ENCODE measurements at regions not wholly inside any gene's neighbourhood (a gene's known extent, or its start where the extent isn't known, plus 50 kb on each side); places are given as distances from the start of the nearest gene placed in this dataset.

- intact Hi-C loops (cut with DNase I) = no loop called here
- no peak overlapping the region for H3K4me3 ChIP-seq
- TF ChIP-seq CTCF (IDR thresholded peaks at IDR 0.05) (no peak), EP300 (IDR thresholded peaks at IDR 0.05) (no peak), POLR2AphosphoS5 (IDR thresholded peaks at IDR 0.05) (no peak), POLR2A (IDR thresholded peaks at IDR 0.05) (no peak)
- WGBS, 2 donors = 15 to 45% methylated on average over 2 of the region's 2 CpGs
- no peaks in the 10 kb centered on the region for H3K9me3 ChIP-seq
- H3K27me3 ChIP-seq = no peaks in the 10 kb centered on the region
- no peaks in the 10 kb centered on the region for H3K4me1 ChIP-seq
- no peak overlapping the region for H3K27ac ChIP-seq
- no peaks in the 10 kb centered on the region for H3K36me3 ChIP-seq
- DNase-seq = no peak
Observed at GRCh38 chrY:8809076-8809475, 528.2 kb upstream of the TSPY4 start.

DNA sequence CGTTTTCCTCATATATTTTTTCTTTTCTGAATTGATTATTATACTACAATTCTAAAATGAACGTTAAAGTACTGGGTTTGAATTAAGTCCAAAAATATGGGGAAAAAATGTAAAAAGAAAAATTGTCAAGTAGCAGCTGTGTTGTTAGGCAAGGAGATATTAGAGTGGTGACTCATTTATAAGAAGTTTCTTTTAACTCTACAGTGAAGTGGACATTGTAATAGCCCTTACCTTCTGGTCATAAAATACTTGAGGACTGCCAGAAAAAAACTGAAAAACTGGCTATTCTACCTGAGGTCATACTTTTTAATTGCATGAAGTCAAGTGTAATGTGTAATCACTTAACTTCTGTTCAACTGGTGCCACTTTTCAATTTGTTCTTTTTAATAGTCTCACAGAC lies 523.1 kb upstream of the TSPY4 start:
- intact Hi-C loops (cut with DNase I) = no loop called here
- H3K27me3 ChIP-seq = no peaks in the 10 kb centered on the region
- no peak for DNase-seq

GRCh38 chrY:8815616-8816015 lies 521.6 kb upstream of the TSPY4 start:
- Histone ChIP-seq H3K4me1 (no peaks in the 10 kb centered on the region), H3K4me3 (no peak overlapping the region), H3K36me3 (no peaks in the 10 kb centered on the region), H3K27me3 (no peaks in the 10 kb centered on the region), H3K27ac (no peak overlapping the region), H3K9me3 (no peaks in the 10 kb centered on the region)
- intact Hi-C loops (cut with DNase I) = no loop called here
- WGBS, 2 donors = 23 to 67% methylated on average over 1 of the region's 1 CpG
- TF ChIP-seq POLR2A (IDR thresholded peaks at IDR 0.05) (no peak), EP300 (IDR thresholded peaks at IDR 0.05) (no peak), CTCF (IDR thresholded peaks at IDR 0.05) (no peak), POLR2AphosphoS5 (IDR thresholded peaks at IDR 0.05) (no peak)
- DNase-seq = no peak

More for the DNA sequence above, 523.1 kb upstream of the TSPY4 start:
- no peaks in the 10 kb centered on the region for H3K36me3 ChIP-seq
- H3K9me3 ChIP-seq = no peaks in the 10 kb centered on the region
- H3K4me1 ChIP-seq = no peaks in the 10 kb centered on the region
- WGBS, 2 donors = 60 to 77% methylated on average over 2 of the region's 2 CpGs
- no peak overlapping the region for H3K4me3 ChIP-seq
- H3K27ac ChIP-seq = no peak overlapping the region
- no peak for TF ChIP-seq POLR2AphosphoS5 (IDR thresholded peaks at IDR 0.05)

DNA sequence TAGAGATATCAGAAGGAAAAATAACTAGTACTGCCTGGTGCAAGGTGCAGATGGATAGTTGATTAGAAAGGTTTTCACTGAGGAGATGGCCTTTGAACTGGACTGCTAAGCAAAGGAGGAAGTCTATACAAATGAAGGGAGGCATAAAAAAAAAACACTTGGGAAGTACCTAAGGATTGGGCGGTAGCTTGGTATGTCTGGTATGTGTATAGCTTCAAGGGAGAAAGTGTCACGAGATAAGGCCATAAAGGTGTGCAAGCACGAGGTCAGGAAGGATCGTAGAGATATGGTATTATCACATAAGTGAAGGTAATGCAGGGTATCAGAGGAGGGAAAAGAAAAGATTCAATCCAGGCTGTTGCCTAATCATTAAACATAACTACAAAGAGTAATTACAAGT lies 517.2 kb upstream of the TSPY4 start:
- Histone ChIP-seq H3K27me3 (no peaks in the 10 kb centered on the region), H3K36me3 (no peaks in the 10 kb centered on the region), H3K4me3 (no peak overlapping the region), H3K9me3 (no peaks in the 10 kb centered on the region), H3K4me1 (no peaks in the 10 kb centered on the region), H3K27ac (no peak overlapping the region)
- 5 to 44% methylated on average over 4 of the region's 4 CpGs for WGBS, 2 donors
- intact Hi-C loops (cut with DNase I) = no loop called here
- TF ChIP-seq POLR2A (IDR thresholded peaks at IDR 0.05) (no peak), POLR2AphosphoS5 (IDR thresholded peaks at IDR 0.05) (no peak)
- no peak for DNase-seq

- Histone ChIP-seq H3K9me3 (no peaks in the 10 kb centered on the region), H3K4me3 (no peak overlapping the region), H3K36me3 (no peaks in the 10 kb centered on the region), H3K27me3 (no peaks in the 10 kb centered on the region), H3K27ac (no peak overlapping the region), H3K4me1 (no peaks in the 10 kb centered on the region)
- intact Hi-C loops (cut with DNase I) = no loop called here
- TF ChIP-seq CTCF (IDR thresholded peaks at IDR 0.05) (no peak), POLR2A (IDR thresholded peaks at IDR 0.05) (no peak), EP300 (IDR thresholded peaks at IDR 0.05) (no peak), POLR2AphosphoS5 (IDR thresholded peaks at IDR 0.05) (no peak)
- DNase-seq = no peak
- 30 to 76% methylated on average over 1 of the region's 1 CpG for WGBS, 2 donors
Observed at GRCh38 chrY:8821106-8821505, 516.2 kb upstream of the TSPY4 start.

GRCh38 chrY:8852278-8852677 lies 485.0 kb upstream of the TSPY4 start:
- Histone ChIP-seq H3K27ac (no peak overlapping the region), H3K36me3 (no peaks in the 10 kb centered on the region), H3K9me3 (no peaks in the 10 kb centered on the region), H3K4me3 (no peak overlapping the region), H3K27me3 (no peaks in the 10 kb centered on the region), H3K4me1 (no peaks in the 10 kb centered on the region)
- TF ChIP-seq POLR2A (IDR thresholded peaks at IDR 0.05) (no peak), EP300 (IDR thresholded peaks at IDR 0.05) (no peak), POLR2AphosphoS5 (IDR thresholded peaks at IDR 0.05) (no peak), CTCF (IDR thresholded peaks at IDR 0.05) (no peak)
- DNase-seq = no peak
- 86 to 95% methylated on average over 3 of the region's 3 CpGs for WGBS, 2 donors
- intact Hi-C loops (cut with DNase I) = no loop called here

All from sigmoid colon (tissue), 6 donors.